Sigmoid colon (tissue), 6 donors: ENCODE measurements at regions not wholly inside any gene's neighbourhood (a gene's known extent, or its start where the extent isn't known, plus 50 kb on each side); places are given as distances from the start of the nearest gene placed in this dataset.

Experiments used
- DNase-seq: peaks from one replicate; pipeline ENCODE4 v3.0.0-alpha.2; 2019
- H3K27ac ChIP-seq, 4 donors: fragments of 200-600 bp; sonication (generic); one replicate each; pipeline ENCODE4 v1.5.1; 2016 to 2019; ENCODE audit warnings: mild to moderate bottlenecking in 1 of 4
- H3K27me3 ChIP-seq, 3 donors: fragments of 200-600 bp; sonication (generic); one replicate each; pipeline ENCODE4 v1.5.1; 2019; ENCODE audit warnings: mild to moderate bottlenecking in 1 of 3
- H3K36me3 ChIP-seq, 4 donors: fragments of 200-600 bp; sonication (generic); one replicate each; pipeline ENCODE4 v1.5.1; 2016 to 2019
- H3K4me1 ChIP-seq, 4 donors: fragments of 200-600 bp; sonication (generic); one replicate each; pipeline ENCODE4 v1.5.1; 2017 to 2019
- H3K4me3 ChIP-seq, 4 donors: fragments of 200-600 bp; sonication (generic); one replicate each; pipeline ENCODE4 v1.5.1; 2017 to 2019; ENCODE audit warnings: mild to moderate bottlenecking in 2 of 4, moderate library complexity in 1 of 4
- H3K9me3 ChIP-seq, 4 donors: fragments of 200-600 bp in 3 of 4; sonication (generic) in 3 of 4; one replicate each; pipeline versions ENCODE4 v1.5.1 to v1.6.1; 2013 to 2019
- EP300 ChIP-seq, 4 donors: sonication (generic); formaldehyde crosslinking; IDR thresholded peaks; one replicate each; pipeline ENCODE4 v1.6.1; 2017; ENCODE audit warnings: antibody characterized with exemption in 4 of 4
- POLR2A ChIP-seq, 2 donors: fragments of 450-650 bp; IDR thresholded peaks; one replicate each; pipeline ENCODE4 v1.6.1; 2016; ENCODE audit warnings: antibody characterized with exemption in 2 of 2, mild to moderate bottlenecking in 2 of 2, moderate library complexity in 2 of 2
- POLR2AphosphoS5 ChIP-seq, 4 donors: sonication (generic); formaldehyde crosslinking; IDR thresholded peaks; one replicate each; pipeline ENCODE4 v1.6.1; 2017; ENCODE audit warnings: antibody characterized with exemption in 4 of 4
- WGBS, 2 donors: extraction: QIAGEN DNeasy Blood & Tissue Kit; methylation state at CpG; one replicate each; pipeline ENCODE4 v1.1.7; 2013; 5-methylcytosine and 5-hydroxymethylcytosine counted together
- intact Hi-C: fragments of 100-400 bp; cut with DNase I; formaldehyde crosslinking; loops from one replicate; pipeline ENCODE4 v1.15.1; 2023
- TF ChIP-seq, protein P1 (sequence below), 4 experiments: fragments of 450-650 bp in 3 of 4; fragments of 200-600 bp in 1 of 4; IDR thresholded peaks; one replicate each; pipeline ENCODE4 v1.5.1; 2016 to 2019; ENCODE audit warnings: antibody characterized with exemption in 4 of 4, mild to moderate bottlenecking in 3 of 4, moderate library complexity in 2 of 4
- donor health status: healthy with polysubstance abuse.
- donor health status: healthy.

DNA sequence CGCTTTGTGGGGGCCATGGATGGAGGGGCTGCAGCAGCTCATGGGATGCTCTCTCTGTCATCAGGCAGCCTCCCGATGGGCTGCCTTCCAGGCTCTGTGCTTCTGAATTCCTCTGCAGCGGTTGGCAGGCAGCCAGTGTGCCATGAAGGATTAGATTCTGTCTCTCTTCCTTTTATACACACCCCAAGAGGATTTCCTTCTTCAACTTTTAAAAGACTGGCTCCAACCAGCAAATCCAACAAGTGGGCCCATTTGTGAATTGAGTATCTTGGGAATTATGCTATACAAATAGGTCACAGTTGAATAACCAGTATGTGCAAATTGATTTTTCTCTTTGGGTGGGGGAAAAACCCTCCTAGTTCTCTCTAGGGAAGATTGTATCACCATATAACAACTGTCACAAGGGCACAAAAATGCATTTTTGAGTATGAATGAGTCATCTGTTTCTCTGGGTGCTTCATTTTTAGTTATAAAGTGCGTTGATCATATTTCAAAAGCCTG is 96.8 kb upstream of the FAT1 start:
- no peaks in the 10 kb centered on the region for H3K27me3 ChIP-seq
- no peaks in the 10 kb centered on the region for H3K36me3 ChIP-seq
- H3K4me1 ChIP-seq: peaks cover 0 to 8% (median 4%) of the 10 kb centered on the region in 4 donors
- TF ChIP-seq POLR2A (IDR thresholded peaks at IDR 0.05) (no peak), EP300 (IDR thresholded peaks at IDR 0.05) (no peak), POLR2AphosphoS5 (IDR thresholded peaks at IDR 0.05) (no peak)
- TF ChIP-seq, protein P1, sequence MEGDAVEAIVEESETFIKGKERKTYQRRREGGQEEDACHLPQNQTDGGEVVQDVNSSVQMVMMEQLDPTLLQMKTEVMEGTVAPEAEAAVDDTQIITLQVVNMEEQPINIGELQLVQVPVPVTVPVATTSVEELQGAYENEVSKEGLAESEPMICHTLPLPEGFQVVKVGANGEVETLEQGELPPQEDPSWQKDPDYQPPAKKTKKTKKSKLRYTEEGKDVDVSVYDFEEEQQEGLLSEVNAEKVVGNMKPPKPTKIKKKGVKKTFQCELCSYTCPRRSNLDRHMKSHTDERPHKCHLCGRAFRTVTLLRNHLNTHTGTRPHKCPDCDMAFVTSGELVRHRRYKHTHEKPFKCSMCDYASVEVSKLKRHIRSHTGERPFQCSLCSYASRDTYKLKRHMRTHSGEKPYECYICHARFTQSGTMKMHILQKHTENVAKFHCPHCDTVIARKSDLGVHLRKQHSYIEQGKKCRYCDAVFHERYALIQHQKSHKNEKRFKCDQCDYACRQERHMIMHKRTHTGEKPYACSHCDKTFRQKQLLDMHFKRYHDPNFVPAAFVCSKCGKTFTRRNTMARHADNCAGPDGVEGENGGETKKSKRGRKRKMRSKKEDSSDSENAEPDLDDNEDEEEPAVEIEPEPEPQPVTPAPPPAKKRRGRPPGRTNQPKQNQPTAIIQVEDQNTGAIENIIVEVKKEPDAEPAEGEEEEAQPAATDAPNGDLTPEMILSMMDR (IDR thresholded peaks at IDR 0.05): no peak
- peak; percentile 73 for DNase-seq
- no peak overlapping the region for H3K4me3 ChIP-seq
- intact Hi-C loops: no loop called here
- 46 to 60% methylated on average over 4 of the region's 4 CpGs for WGBS, 2 donors
- peak overlapping the region in 1 of 4 donors; percentile 12 for H3K27ac ChIP-seq
- no peaks in the 10 kb centered on the region for H3K9me3 ChIP-seq

DNA sequence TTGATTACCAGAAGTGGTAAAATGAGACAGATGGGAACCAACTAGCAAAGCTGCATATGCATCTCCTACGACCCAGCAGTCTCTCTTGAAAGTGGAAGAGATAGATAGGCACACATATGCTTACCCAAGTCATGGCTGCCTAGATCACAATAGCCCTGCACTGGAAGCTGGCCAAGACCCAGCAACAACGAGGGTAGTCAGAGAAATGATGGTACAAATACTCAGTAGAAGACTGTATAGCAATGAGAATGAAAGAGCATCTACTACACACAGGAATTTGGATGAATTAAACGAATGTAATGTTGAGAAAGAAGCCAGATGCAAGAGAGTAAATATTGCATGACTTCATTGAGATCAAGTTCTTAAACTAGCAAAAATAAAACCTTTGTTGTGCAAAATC is 100.3 kb upstream of the FAT1 start:
- Histone ChIP-seq H3K27ac (no peak overlapping the region), H3K4me3 (no peak overlapping the region), H3K27me3 (no peaks in the 10 kb centered on the region), H3K36me3 (no peaks in the 10 kb centered on the region), H3K9me3 (no peaks in the 10 kb centered on the region), H3K4me1 (peaks cover 0 to 8% (median 4%) of the 10 kb centered on the region in 4 donors)
- DNase-seq: no peak
- 22 to 44% methylated on average over 3 of the region's 3 CpGs for WGBS, 2 donors
- intact Hi-C loops: no loop called here
- TF ChIP-seq POLR2A (IDR thresholded peaks at IDR 0.05) (no peak), EP300 (IDR thresholded peaks at IDR 0.05) (no peak), POLR2AphosphoS5 (IDR thresholded peaks at IDR 0.05) (no peak)
- TF ChIP-seq, protein P1 (IDR thresholded peaks at IDR 0.05): no peak

DNA sequence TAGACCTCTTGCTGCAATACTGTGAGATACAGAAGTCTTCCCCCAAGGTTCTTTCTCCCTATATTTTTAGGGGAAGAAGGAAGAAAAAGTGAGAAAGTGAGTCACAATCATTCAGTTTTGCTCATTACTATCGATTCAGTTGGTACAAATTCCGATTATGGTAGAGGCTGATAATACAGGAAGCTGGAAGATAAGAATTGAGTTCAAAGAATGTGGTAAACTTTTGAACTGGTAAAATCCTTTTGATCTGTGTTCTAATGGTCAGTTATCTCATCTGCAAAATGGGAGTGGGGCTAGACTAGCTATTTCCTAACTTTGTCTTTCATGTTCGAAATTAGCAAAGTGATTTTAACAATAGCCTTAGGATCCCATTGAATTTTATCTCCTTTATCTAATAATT is 101.4 kb upstream of the FAT1 start:
- TF ChIP-seq EP300 (IDR thresholded peaks at IDR 0.05): no peak
- TF ChIP-seq, protein P1 (IDR thresholded peaks at IDR 0.05): no peak
- no peak for TF ChIP-seq POLR2A (IDR thresholded peaks at IDR 0.05)
- intact Hi-C loops: no loop called here
- no peak for DNase-seq
- no peak overlapping the region for H3K27ac ChIP-seq
- H3K4me3 ChIP-seq: no peak overlapping the region
- H3K36me3 ChIP-seq: no peaks in the 10 kb centered on the region
- H3K9me3 ChIP-seq: no peaks in the 10 kb centered on the region
- H3K27me3 ChIP-seq: no peaks in the 10 kb centered on the region
- peaks cover 0 to 8% (median 4%) of the 10 kb centered on the region in 4 donors for H3K4me1 ChIP-seq
- 26 to 69% methylated on average over 3 of the region's 3 CpGs for WGBS, 2 donors

DNA sequence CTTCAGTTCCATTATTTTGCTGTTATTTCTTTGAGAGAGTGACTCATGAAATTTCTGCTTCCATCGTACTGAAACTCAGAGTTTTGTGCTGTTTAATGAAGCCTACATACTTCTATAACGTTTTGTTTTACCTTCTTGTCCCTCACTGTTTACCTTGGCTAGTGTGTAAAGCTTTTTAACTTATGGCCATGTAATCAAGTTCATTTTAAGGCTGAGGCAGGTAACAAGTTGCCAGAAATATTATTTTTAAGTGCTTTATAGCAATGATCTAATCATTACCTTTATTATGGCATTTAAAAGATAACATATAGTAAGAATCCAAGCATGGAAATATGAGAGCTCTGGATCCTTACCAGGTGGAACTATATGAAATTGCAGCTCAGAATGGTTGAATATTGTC is 102.3 kb upstream of the FAT1 start:
- no peak overlapping the region for H3K4me3 ChIP-seq
- no peak overlapping the region for H3K27ac ChIP-seq
- no peak for TF ChIP-seq EP300 (IDR thresholded peaks at IDR 0.05)
- DNase-seq: no peak
- no peaks in the 10 kb centered on the region for H3K36me3 ChIP-seq
- no peaks in the 10 kb centered on the region for H3K9me3 ChIP-seq
- intact Hi-C loops: no loop called here
- WGBS, 2 donors: 8 to 54% methylated on average over 2 of the region's 2 CpGs
- H3K27me3 ChIP-seq: no peaks in the 10 kb centered on the region
- H3K4me1 ChIP-seq: no peaks in the 10 kb centered on the region

DNA sequence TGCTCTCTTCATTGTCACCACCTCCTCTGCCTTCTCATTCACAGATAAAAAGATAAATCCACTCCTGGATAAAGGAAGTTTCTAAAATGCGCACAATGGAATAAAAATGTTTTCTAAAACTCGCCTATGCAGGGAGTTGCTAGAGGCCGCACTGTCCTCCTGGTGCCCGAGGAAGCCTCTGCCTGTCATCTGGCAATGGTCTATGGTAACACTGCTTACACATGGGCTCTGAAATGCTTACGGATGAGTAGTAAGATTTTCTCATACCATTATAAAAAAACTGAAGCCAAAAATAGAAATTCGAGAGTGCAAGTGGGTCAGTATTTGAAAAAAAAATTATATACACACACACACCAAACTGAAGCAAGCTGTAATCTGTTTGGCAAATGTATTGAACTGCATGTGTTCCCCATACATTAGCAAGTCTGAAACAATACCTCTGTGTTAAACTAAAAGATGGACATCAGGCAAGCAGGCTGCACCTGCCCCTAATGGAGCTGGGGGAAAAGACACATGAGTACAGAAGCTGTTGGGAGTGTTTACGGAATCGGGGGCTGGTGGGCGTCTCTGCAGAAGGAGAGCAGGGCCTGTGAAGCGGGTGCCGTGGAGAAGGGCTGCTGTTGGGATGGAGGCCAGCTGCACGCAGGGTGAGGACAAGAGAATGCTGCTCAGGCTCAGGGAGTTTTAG is 103.3 kb upstream of the FAT1 start:
- H3K4me1 ChIP-seq: no peaks in the 10 kb centered on the region

More for the DNA sequence above, 103.3 kb upstream of the FAT1 start:
- Histone ChIP-seq H3K9me3 (no peaks in the 10 kb centered on the region), H3K4me3 (no peak overlapping the region), H3K27me3 (no peaks in the 10 kb centered on the region), H3K36me3 (no peaks in the 10 kb centered on the region), H3K27ac (no peak overlapping the region)
- no peak for DNase-seq
- TF ChIP-seq POLR2AphosphoS5 (IDR thresholded peaks at IDR 0.05) (no peak), EP300 (IDR thresholded peaks at IDR 0.05) (no peak), POLR2A (IDR thresholded peaks at IDR 0.05) (no peak)
- TF ChIP-seq, protein P1 (IDR thresholded peaks at IDR 0.05): no peak
- 80 to 87% methylated on average over 12 of the region's 12 CpGs for WGBS, 2 donors
- intact Hi-C loops: no loop called here
